Astrocyte (in vitro differentiated cells and primary cell): ENCODE measurements at regions not wholly inside any gene's neighbourhood (a gene's known extent, or its start where the extent isn't known, plus 50 kb on each side); places are given as distances from the start of the nearest gene placed in this dataset.

Source experiments
- DNase-seq: peaks from one replicate; pipeline ENCODE4 v3.0.0-alpha.2; 2010; ENCODE audit warnings: low read depth
- FAIRE-seq: peaks from 2 replicates; lab custom pipeline; 2011; peaks lifted over from hg19 to GRCh38; lab: Jason Lieb, UNC
- H2AFZ ChIP-seq: 2 replicates; pipeline ENCODE4 v1.6.0; 2012; ENCODE audit warnings: low read depth, low read length, inconsistent platforms
- H3K27ac ChIP-seq: 2 replicates; pipeline ENCODE4 v1.5.1; 2011; ENCODE audit warnings: low read depth, low read length, inconsistent platforms
- H3K27me3 ChIP-seq: 2 replicates; pipeline ENCODE4 v1.6.0; 2011; ENCODE audit warnings: low read length, inconsistent platforms; ENCODE audit not compliant: insufficient read depth
- H3K36me3 ChIP-seq: 2 replicates; pipeline ENCODE4 v1.5.1; 2011; ENCODE audit warnings: low read length, inconsistent platforms; ENCODE audit not compliant: insufficient read depth
- H3K4me1 ChIP-seq: 2 replicates; pipeline ENCODE4 v1.5.1; 2011; ENCODE audit warnings: low read length, inconsistent platforms; ENCODE audit not compliant: insufficient read depth
- H3K4me2 ChIP-seq: 2 replicates; pipeline ENCODE4 v1.6.0; 2012; ENCODE audit warnings: low read length, inconsistent platforms
- H3K4me3 ChIP-seq: 2 replicates; pipeline ENCODE4 v1.5.1; 2011; ENCODE audit warnings: low read depth, mild to moderate bottlenecking, low read length, inconsistent platforms; ENCODE audit not compliant: insufficient read depth
- H3K79me2 ChIP-seq: 2 replicates; pipeline ENCODE4 v1.6.0; 2012; ENCODE audit warnings: mild to moderate bottlenecking, low read length, inconsistent platforms; ENCODE audit not compliant: insufficient read depth
- H3K9ac ChIP-seq: 2 replicates; pipeline ENCODE4 v1.6.0; 2012; ENCODE audit warnings: mild to moderate bottlenecking, low read length, inconsistent platforms
- H3K9me3 ChIP-seq: 2 replicates; pipeline ENCODE4 v1.5.1; 2012; ENCODE audit warnings: low read depth, mild to moderate bottlenecking, low read length, inconsistent platforms; ENCODE audit not compliant: insufficient read depth
- H4K20me1 ChIP-seq: 2 replicates; pipeline ENCODE4 v1.6.0; 2012; ENCODE audit warnings: low read length, inconsistent platforms; ENCODE audit not compliant: insufficient read depth
- H3K27ac Mint-ChIP-seq: one replicate; pipeline ENCODE4 v1.8.0; 2021; ENCODE audit warnings: mild to moderate bottlenecking, mixed read lengths; ENCODE audit not compliant: unreplicated experiment
- H3K27me3 Mint-ChIP-seq: one replicate; pipeline ENCODE4 v1.8.0; 2021; ENCODE audit warnings: low read depth, mixed read lengths; ENCODE audit not compliant: unreplicated experiment
- H3K36me3 Mint-ChIP-seq: one replicate; pipeline ENCODE4 v1.8.0; 2021; ENCODE audit warnings: low read depth, mixed read lengths; ENCODE audit not compliant: unreplicated experiment
- H3K4me1 Mint-ChIP-seq: one replicate; pipeline ENCODE4 v1.8.0; 2021; ENCODE audit warnings: low read depth, mixed read lengths; ENCODE audit not compliant: unreplicated experiment
- H3K4me3 Mint-ChIP-seq: one replicate; pipeline ENCODE4 v1.8.0; 2021; ENCODE audit warnings: mild to moderate bottlenecking, moderate library complexity, mixed read lengths; ENCODE audit not compliant: unreplicated experiment
- H3K9me3 Mint-ChIP-seq: one replicate; pipeline ENCODE4 v1.8.0; 2021; ENCODE audit warnings: mild to moderate bottlenecking, mixed read lengths; ENCODE audit not compliant: unreplicated experiment
- EZH2 ChIP-seq: IDR thresholded peaks from 2 replicates; pipeline ENCODE4 v1.6.1; 2012; ENCODE audit warnings: mild to moderate bottlenecking, low read length, inconsistent platforms; ENCODE audit not compliant: insufficient read depth
- TF ChIP-seq, protein P1 (sequence below): IDR thresholded peaks from 2 replicates; pipeline ENCODE4 v1.5.1; 2011; ENCODE audit warnings: low read depth, mild to moderate bottlenecking, inconsistent platforms, low read length, moderate library complexity; ENCODE audit not compliant: insufficient read depth

DNA sequence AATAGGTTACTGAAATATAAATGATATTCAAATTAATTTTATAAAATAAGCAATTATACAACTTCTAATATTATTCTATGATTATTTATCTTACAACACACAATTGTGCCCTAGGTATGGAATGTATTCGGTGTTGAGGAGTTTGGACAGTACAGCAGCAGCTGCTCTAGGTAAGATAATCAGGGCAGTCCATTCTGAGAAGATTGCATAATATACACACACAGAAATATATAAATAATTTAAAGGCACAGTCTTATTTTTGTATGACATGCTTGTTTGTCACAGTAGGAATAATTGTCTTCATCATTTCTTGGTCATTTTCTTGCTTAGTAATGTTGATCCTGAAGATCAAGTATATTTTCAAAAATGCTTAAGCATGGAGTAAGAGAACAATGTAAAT, 849.4 kb upstream of the MIR17HG start:
- Mint-ChIP-seq H3K4me1 (peaks cover 3% of the 10 kb centered on the region), H3K4me3 (no peak overlapping the region), H3K27me3 (no peaks in the 10 kb centered on the region), H3K36me3 (no peaks in the 10 kb centered on the region), H3K27ac (no peak overlapping the region), H3K9me3 (peaks cover 3% of the 10 kb centered on the region)
- Histone ChIP-seq H3K36me3 (no peaks in the 10 kb centered on the region), H3K9me3 (no peaks in the 10 kb centered on the region), H3K4me3 (no peak overlapping the region), H3K27ac (no peak overlapping the region), H3K27me3 (no peaks in the 10 kb centered on the region), H4K20me1 (no peaks in the 10 kb centered on the region), H2AFZ (no peak overlapping the region), H3K79me2 (no peaks in the 10 kb centered on the region), H3K9ac (no peak overlapping the region), H3K4me1 (no peaks in the 10 kb centered on the region), H3K4me2 (no peak overlapping the region)
- no peak for FAIRE-seq
- TF ChIP-seq, protein P1, sequence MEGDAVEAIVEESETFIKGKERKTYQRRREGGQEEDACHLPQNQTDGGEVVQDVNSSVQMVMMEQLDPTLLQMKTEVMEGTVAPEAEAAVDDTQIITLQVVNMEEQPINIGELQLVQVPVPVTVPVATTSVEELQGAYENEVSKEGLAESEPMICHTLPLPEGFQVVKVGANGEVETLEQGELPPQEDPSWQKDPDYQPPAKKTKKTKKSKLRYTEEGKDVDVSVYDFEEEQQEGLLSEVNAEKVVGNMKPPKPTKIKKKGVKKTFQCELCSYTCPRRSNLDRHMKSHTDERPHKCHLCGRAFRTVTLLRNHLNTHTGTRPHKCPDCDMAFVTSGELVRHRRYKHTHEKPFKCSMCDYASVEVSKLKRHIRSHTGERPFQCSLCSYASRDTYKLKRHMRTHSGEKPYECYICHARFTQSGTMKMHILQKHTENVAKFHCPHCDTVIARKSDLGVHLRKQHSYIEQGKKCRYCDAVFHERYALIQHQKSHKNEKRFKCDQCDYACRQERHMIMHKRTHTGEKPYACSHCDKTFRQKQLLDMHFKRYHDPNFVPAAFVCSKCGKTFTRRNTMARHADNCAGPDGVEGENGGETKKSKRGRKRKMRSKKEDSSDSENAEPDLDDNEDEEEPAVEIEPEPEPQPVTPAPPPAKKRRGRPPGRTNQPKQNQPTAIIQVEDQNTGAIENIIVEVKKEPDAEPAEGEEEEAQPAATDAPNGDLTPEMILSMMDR: no peak
- no peak for TF ChIP-seq EZH2
- DNase-seq: no peak

DNA sequence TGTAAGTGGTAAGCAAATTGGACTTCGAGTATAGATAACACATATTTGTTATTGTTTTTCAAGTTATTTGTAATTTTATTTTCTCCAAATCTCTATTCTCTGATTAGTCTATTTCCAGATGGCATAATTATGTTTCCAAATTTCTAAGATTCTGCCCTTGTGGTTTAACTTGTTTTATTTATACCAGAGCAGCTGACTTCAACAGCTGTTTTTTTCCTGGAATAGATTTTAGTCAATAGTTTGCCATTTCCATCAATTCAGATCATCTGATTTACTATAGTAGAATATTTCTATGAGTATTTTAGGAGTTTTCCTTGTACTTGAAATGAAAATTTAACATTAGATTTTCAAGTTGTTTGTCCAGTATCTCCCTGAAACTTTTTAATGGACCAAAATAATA, 848.7 kb upstream of the MIR17HG start:
- no peak for FAIRE-seq

DNA sequence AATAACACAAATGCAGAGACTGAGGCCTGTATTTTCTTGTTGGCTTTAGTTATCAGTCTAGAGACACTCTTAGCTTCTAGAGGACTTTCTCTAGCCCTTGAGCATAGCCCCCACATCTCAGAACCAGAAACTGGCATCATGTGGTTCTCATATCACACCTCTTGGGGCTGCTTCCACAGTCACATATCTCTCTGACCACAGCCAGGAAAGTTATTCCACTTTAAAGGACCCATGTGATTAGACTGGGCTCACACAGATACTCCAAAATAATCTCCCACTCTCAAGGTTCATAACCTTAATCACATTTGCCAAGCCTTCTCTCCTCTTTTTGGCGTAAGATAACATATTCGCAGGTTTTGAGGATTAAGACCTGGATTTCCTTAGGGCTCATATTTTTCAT, 846.9 kb upstream of the MIR17HG start:
- no peak overlapping the region for H2AFZ ChIP-seq
- H3K4me1 Mint-ChIP-seq: peaks cover 3% of the 10 kb centered on the region
- DNase-seq (no peak), FAIRE-seq (no peak)
- no peaks in the 10 kb centered on the region for H3K9me3 Mint-ChIP-seq
- no peaks in the 10 kb centered on the region for H4K20me1 ChIP-seq
- H3K79me2 ChIP-seq: no peaks in the 10 kb centered on the region
- no peak overlapping the region for H3K27ac ChIP-seq
- no peaks in the 10 kb centered on the region for H3K27me3 ChIP-seq
- H3K4me2 ChIP-seq: no peak overlapping the region
- no peak for TF ChIP-seq EZH2
- TF ChIP-seq, protein P1: no peak
- H3K36me3 Mint-ChIP-seq: no peaks in the 10 kb centered on the region
- H3K36me3 ChIP-seq: no peaks in the 10 kb centered on the region
- no peak overlapping the region for H3K9ac ChIP-seq
- H3K9me3 ChIP-seq: no peaks in the 10 kb centered on the region
- no peak overlapping the region for H3K27ac Mint-ChIP-seq
- H3K4me3 ChIP-seq: no peak overlapping the region
- no peaks in the 10 kb centered on the region for H3K27me3 Mint-ChIP-seq
- H3K4me1 ChIP-seq: no peaks in the 10 kb centered on the region
- H3K4me3 Mint-ChIP-seq: no peak overlapping the region

More for the DNA sequence above, 848.7 kb upstream of the MIR17HG start:
- TF ChIP-seq, protein P1: no peak
- TF ChIP-seq EZH2: no peak
- Histone ChIP-seq H3K4me2 (no peak overlapping the region), H2AFZ (no peak overlapping the region), H3K9ac (no peak overlapping the region), H3K4me1 (no peaks in the 10 kb centered on the region), H3K27ac (no peak overlapping the region), H3K9me3 (no peaks in the 10 kb centered on the region), H4K20me1 (no peaks in the 10 kb centered on the region), H3K27me3 (no peaks in the 10 kb centered on the region), H3K36me3 (no peaks in the 10 kb centered on the region), H3K4me3 (no peak overlapping the region), H3K79me2 (no peaks in the 10 kb centered on the region)
- Mint-ChIP-seq H3K27me3 (no peaks in the 10 kb centered on the region), H3K4me1 (peaks cover 3% of the 10 kb centered on the region), H3K36me3 (no peaks in the 10 kb centered on the region), H3K9me3 (no peaks in the 10 kb centered on the region), H3K27ac (no peak overlapping the region), H3K4me3 (no peak overlapping the region)
- DNase-seq: no peak
